Activated naive CD4-positive, alpha-beta T cell treated with anti-CD3 and anti-CD28 coated beads, Interleukin-2, amount 10 ng/mL, durations not matched to agents 7 days and 5 days (primary cell): ENCODE measurements at regions not wholly inside any gene's neighbourhood (a gene's known extent, or its start where the extent isn't known, plus 50 kb on each side); places are given as distances from the start of the nearest gene placed in this dataset.
"Not testable (repeated sequence)": the region's sequence is repeated elsewhere in the genome, so short reads cannot be mapped to it uniquely, and the experiment has no call there.

ENCODE experiments used
- CTCF ChIA-PET: fragments of 350-600 bp; sonication (Branson Sonifier 250); formaldehyde crosslinking; loops from one replicate; lab custom pipeline; 2021; ENCODE audit warnings: antibody characterized with exemption; lab: Charles Lee
- DNase-seq: peaks from one replicate; pipeline ENCODE4 v3.0.0-alpha.2; 2020
- H3K27ac Mint-ChIP-seq: one replicate; pipeline ENCODE4 v1.8.0; 2021; ENCODE audit warnings: mild to moderate bottlenecking, moderate library complexity, mixed read lengths
- H3K27me3 Mint-ChIP-seq: one replicate; pipeline ENCODE4 v1.8.0; 2021; ENCODE audit warnings: mild to moderate bottlenecking, mixed read lengths
- H3K36me3 Mint-ChIP-seq: one replicate; pipeline ENCODE4 v1.8.0; 2021; ENCODE audit warnings: mixed read lengths
- H3K4me1 Mint-ChIP-seq: one replicate; pipeline ENCODE4 v1.8.0; 2021; ENCODE audit warnings: mixed read lengths
- H3K4me3 Mint-ChIP-seq: one replicate; pipeline ENCODE4 v1.8.0; 2021; ENCODE audit warnings: mild to moderate bottlenecking, moderate library complexity, mixed read lengths
- H3K9me3 Mint-ChIP-seq: one replicate; pipeline ENCODE4 v1.8.0; 2021; ENCODE audit warnings: mixed read lengths

GRCh38 chr4:111274060-111274459, 651.2 kb upstream of the PITX2 start:
- CTCF ChIA-PET = no interaction called here
- no peak overlapping the region for H3K27ac Mint-ChIP-seq
- H3K9me3 Mint-ChIP-seq = no peaks in the 10 kb centered on the region
- DNase-seq = no peak
- no peaks in the 10 kb centered on the region for H3K27me3 Mint-ChIP-seq
- H3K4me3 Mint-ChIP-seq = no peak overlapping the region
- no peaks in the 10 kb centered on the region for H3K36me3 Mint-ChIP-seq
- no peaks in the 10 kb centered on the region for H3K4me1 Mint-ChIP-seq

- no peaks in the 10 kb centered on the region for H3K36me3 Mint-ChIP-seq
- CTCF ChIA-PET = no interaction called here
- H3K9me3 Mint-ChIP-seq = no peaks in the 10 kb centered on the region
- no peaks in the 10 kb centered on the region for H3K4me1 Mint-ChIP-seq
- no peaks in the 10 kb centered on the region for H3K27me3 Mint-ChIP-seq
- no peak overlapping the region for H3K4me3 Mint-ChIP-seq
- H3K27ac Mint-ChIP-seq = no peak overlapping the region
- DNase-seq = no peak
These were observed 651.6 kb upstream of the PITX2 start for GRCh38 chr4:111274486-111274885.

DNA sequence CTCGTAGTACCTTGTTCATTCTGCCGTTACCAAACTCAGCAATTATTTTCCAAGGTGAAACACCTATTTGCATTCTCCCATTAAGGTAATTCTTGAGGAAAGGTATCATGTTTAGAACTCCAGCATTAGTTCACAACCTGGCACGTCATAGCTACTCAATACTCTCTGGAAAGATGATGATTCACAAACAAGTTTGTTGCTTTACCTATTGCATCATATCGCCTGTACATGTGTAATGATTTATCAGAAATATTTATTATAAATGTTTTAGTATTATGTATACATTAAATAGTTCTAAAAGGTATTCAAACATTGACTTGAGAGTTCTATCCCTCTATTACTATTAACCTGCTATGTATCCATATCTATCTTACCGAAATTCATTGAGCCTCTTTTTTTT, 658.3 kb upstream of the PITX2 start:
- Mint-ChIP-seq H3K27me3 (no peaks in the 10 kb centered on the region), H3K4me3 (no peak overlapping the region), H3K27ac (no peak overlapping the region), H3K9me3 (no peaks in the 10 kb centered on the region), H3K36me3 (no peaks in the 10 kb centered on the region), H3K4me1 (no peaks in the 10 kb centered on the region)
- no peak for DNase-seq
- CTCF ChIA-PET = no interaction called here

DNA sequence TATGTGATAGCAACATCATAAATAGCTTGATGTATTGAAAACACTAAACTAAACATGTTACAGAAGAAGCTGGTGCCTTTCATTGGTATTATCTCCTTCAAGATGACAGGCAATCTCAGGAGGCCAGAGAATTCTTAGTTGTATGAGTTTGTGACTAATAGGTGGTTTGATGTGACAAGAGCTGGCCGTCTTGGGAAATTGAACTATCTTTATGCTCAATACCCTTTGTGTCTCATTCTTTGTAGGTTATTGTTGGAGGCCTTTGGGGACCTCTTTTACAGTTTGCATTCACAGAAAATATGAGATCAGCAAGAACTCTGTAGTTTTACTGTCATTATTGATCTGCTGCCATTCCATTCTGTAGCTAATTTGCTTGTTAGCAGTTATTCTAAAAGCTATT, 659.2 kb upstream of the PITX2 start:
- Mint-ChIP-seq H3K4me3 (no peak overlapping the region), H3K4me1 (no peaks in the 10 kb centered on the region), H3K36me3 (no peaks in the 10 kb centered on the region), H3K9me3 (peaks cover 1% of the 10 kb centered on the region), H3K27me3 (no peaks in the 10 kb centered on the region), H3K27ac (no peak overlapping the region)
- CTCF ChIA-PET = no interaction called here
- no peak for DNase-seq

GRCh38 chr4:111283066-111283677, 660.3 kb upstream of the PITX2 start:
- DNase-seq = peak; percentile 61
- CTCF ChIA-PET = interaction anchor here (0.7 to 0.9 kb wide), 4 partner anchors 12 to 1285 kb away, joined by 3 to 5 read pairs (median 3); no protein-coding TSS in a partner anchor
- Mint-ChIP-seq H3K27ac (no peak overlapping the region), H3K36me3 (no peaks in the 10 kb centered on the region), H3K9me3 (peaks cover 1% of the 10 kb centered on the region), H3K4me1 (no peaks in the 10 kb centered on the region), H3K27me3 (no peaks in the 10 kb centered on the region), H3K4me3 (no peak overlapping the region)

- no peak for DNase-seq
- CTCF ChIA-PET = no interaction called here
- Mint-ChIP-seq H3K27me3 (no peaks in the 10 kb centered on the region), H3K4me1 (no peaks in the 10 kb centered on the region), H3K9me3 (peaks cover 2% of the 10 kb centered on the region), H3K4me3 (no peak overlapping the region), H3K27ac (no peak overlapping the region), H3K36me3 (no peaks in the 10 kb centered on the region)
These were observed 673.6 kb upstream of the PITX2 start for GRCh38 chr4:111296466-111296865.

DNA sequence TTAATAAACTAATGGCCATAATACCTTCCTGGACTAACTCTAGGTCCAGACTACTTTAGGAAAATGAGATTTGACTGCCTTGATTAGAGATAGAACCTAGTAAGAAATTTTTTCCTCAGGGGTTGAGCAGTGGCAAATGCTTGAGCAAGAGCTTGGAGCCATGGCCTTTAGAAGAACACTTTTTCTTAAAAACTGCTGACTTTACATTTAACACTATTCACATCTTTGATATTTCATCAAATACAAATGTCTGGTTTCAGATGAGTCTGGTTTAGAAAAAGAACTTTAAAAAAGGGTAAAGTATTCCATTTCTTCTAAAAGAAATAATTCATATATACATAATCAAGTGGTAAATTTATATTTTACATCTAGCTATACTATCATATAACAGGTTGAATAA, 680.9 kb upstream of the PITX2 start:
- no peaks in the 10 kb centered on the region for H3K4me1 Mint-ChIP-seq
- no peak overlapping the region for H3K27ac Mint-ChIP-seq
- CTCF ChIA-PET = no interaction called here
- no peak for DNase-seq
- no peaks in the 10 kb centered on the region for H3K36me3 Mint-ChIP-seq
- H3K9me3 Mint-ChIP-seq = peaks cover 5% of the 10 kb centered on the region
- no peaks in the 10 kb centered on the region for H3K27me3 Mint-ChIP-seq
- no peak overlapping the region for H3K4me3 Mint-ChIP-seq

DNA sequence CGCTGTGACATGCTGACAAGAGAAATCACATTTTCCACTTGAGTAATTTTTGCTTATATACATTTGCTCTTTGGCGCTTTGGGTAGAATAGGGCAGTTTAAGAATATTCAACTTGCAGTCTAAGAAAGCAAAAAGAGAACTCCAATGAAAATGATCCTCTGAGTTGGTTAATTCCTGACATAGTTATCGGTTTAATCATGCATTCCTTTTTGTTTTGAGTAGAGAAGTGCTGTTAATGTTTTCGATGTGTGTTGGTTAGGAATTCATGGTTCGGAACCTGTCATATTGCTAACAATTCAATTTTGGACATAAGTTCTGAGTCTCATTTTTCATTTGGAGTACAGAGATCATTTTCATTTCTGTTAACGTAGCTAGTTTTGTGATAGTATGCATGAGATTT, 700.6 kb upstream of the PITX2 start:
- H3K27ac Mint-ChIP-seq = no peak overlapping the region
- H3K9me3 Mint-ChIP-seq = no peaks in the 10 kb centered on the region
- H3K36me3 Mint-ChIP-seq = no peaks in the 10 kb centered on the region
- H3K4me1 Mint-ChIP-seq = no peaks in the 10 kb centered on the region
- no peak overlapping the region for H3K4me3 Mint-ChIP-seq
- CTCF ChIA-PET = no interaction called here
- H3K27me3 Mint-ChIP-seq = no peaks in the 10 kb centered on the region
- no peak for DNase-seq

DNA sequence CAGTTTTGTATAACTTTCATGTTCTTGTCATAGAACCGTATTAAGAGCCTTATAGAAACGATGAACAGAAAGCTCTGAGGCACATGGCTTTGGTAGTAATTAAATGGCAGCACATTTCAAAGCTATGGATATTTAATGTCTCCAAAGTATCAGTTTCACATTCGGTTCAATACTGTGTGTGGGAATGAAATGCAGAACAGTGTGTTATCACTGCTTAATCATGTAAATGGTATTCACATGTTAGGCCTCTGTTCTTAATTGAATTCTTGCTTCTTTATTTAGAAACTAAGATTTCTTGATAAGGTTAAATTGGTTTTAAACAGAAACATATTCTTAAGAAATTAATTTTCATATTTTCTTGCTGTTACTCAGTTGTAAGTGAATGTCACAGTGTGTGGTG, 701.0 kb upstream of the PITX2 start:
- no peak for DNase-seq
- H3K4me1 Mint-ChIP-seq = no peaks in the 10 kb centered on the region
- H3K36me3 Mint-ChIP-seq = no peaks in the 10 kb centered on the region
- no peaks in the 10 kb centered on the region for H3K9me3 Mint-ChIP-seq
- no peak overlapping the region for H3K4me3 Mint-ChIP-seq
- H3K27ac Mint-ChIP-seq = no peak overlapping the region
- no peaks in the 10 kb centered on the region for H3K27me3 Mint-ChIP-seq
- CTCF ChIA-PET = no interaction called here

- Mint-ChIP-seq H3K36me3 (no peaks in the 10 kb centered on the region), H3K9me3 (no peaks in the 10 kb centered on the region), H3K4me1 (no peaks in the 10 kb centered on the region), H3K27ac (no peak overlapping the region), H3K27me3 (no peaks in the 10 kb centered on the region), H3K4me3 (no peak overlapping the region)
- DNase-seq = no peak
- CTCF ChIA-PET = no interaction called here
These were observed 703.6 kb upstream of the PITX2 start for GRCh38 chr4:111326450-111326849.

DNA sequence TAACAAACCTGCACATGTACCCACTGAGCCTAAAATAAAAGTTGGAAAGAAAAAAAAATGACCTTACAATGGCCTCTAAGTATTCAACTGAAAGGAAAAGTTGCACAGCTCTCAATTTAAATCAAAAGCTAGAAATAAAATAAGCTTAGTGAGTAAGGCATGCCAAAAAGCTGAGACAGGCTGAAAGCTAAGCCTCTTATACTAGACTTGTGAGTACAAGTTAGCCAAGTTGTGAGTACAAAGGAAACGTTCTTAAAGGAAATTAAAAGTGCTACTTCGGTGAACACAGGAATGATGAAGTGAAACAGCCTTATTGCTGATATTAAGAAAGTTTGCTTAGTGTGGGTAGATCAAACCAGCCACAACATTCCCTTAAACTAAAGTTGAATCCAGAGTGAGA, 707.9 kb upstream of the PITX2 start:
- CTCF ChIA-PET = no interaction called here
- Mint-ChIP-seq H3K9me3 (no peaks in the 10 kb centered on the region), H3K36me3 (no peaks in the 10 kb centered on the region), H3K4me3 (no peak overlapping the region), H3K4me1 (no peaks in the 10 kb centered on the region), H3K27ac (no peak overlapping the region), H3K27me3 (no peaks in the 10 kb centered on the region)
- DNase-seq = no peak

- no peaks in the 10 kb centered on the region for H3K4me1 Mint-ChIP-seq
- H3K9me3 Mint-ChIP-seq = peaks cover 2% of the 10 kb centered on the region
- no peaks in the 10 kb centered on the region for H3K36me3 Mint-ChIP-seq
- no peaks in the 10 kb centered on the region for H3K27me3 Mint-ChIP-seq
- CTCF ChIA-PET = no interaction called here
- H3K27ac Mint-ChIP-seq = no peak overlapping the region
- no peak for DNase-seq
- no peak overlapping the region for H3K4me3 Mint-ChIP-seq
These were observed 711.5 kb upstream of the PITX2 start for GRCh38 chr4:111334361-111334760.

DNA sequence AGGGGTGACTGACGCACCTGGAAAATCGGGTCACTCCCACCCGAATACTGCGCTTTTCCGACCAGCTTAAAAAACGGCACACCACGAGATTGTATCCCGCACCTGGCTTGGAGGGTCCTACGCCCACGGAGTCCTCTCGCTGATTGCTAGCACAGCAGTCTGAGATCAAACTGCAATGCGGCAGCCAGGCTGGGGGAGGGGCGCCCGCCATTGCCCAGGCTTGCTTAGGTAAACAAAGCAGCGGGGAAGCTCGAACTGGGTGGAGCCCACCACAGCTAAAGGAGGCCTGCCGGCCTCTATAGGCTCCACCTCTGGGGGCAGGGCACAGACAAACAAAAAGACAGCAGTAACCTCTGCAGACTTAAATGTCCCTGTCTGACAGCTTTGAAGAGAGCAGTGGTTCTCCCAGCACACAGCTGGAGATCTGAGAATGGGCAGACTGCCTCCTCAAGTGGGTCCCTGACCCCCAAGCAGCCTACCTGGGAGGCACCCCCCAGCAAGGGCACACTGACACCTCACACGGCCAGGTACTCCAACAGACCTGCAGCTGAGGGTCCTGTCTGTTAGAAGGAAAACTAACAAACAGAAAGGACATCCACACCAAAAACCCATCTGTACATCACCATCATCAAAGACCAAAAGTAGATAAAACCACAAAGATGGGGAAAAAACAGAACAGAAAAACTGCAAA, 714.5 kb upstream of the PITX2 start:
- H3K9me3 Mint-ChIP-seq, H3K4me1 Mint-ChIP-seq, H3K36me3 Mint-ChIP-seq, H3K27me3 Mint-ChIP-seq, DNase-seq, H3K4me3 Mint-ChIP-seq, CTCF ChIA-PET, H3K27ac Mint-ChIP-seq: not testable (repeated sequence)

DNA sequence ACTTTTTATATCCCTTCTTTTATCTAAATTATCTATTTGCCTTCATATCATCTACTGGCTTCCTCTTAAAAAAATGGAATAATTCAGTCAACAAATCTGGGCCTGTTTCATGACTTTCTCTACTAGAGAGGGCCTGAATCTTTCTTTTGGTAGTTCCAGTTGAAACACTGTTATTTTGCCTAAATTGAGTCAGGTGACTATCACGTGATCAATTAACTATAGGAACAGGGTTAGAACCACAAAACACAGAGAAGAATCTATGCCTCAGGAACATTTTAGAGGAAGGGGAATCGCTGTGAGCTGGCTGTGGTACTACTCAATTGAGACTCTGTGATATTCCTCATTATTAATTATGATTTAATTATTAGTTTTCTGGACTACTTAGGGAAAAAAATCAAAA, 736.7 kb upstream of the PITX2 start:
- no peak overlapping the region for H3K27ac Mint-ChIP-seq
- H3K9me3 Mint-ChIP-seq = peaks cover 8% of the 10 kb centered on the region
- no peaks in the 10 kb centered on the region for H3K36me3 Mint-ChIP-seq
- no peak overlapping the region for H3K4me3 Mint-ChIP-seq
- H3K27me3 Mint-ChIP-seq = no peaks in the 10 kb centered on the region
- no peaks in the 10 kb centered on the region for H3K4me1 Mint-ChIP-seq
- CTCF ChIA-PET = no interaction called here
- no peak for DNase-seq

DNA sequence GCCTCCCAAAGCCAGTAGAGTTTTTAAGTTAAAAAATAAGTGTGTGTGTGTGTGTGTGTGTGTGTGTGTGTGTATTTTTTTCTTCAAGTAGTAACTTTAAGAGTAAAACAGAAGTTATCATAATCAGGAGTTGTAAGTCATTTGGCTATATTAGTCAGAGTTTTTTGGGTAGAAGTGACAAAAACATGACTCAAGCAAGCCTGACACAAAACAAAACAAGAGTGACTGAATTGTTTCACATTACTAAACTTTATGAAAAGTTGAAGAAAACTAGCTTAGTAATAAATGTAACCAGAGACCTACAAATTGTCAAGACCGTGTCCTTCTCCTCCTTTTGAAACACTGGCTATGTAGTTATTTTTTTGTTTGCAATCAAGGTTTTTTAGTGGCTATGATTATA, 738.0 kb upstream of the PITX2 start:
- no peak overlapping the region for H3K4me3 Mint-ChIP-seq
- H3K36me3 Mint-ChIP-seq = no peaks in the 10 kb centered on the region
- H3K27ac Mint-ChIP-seq = no peak overlapping the region
- no peaks in the 10 kb centered on the region for H3K27me3 Mint-ChIP-seq
- no peak for DNase-seq
- CTCF ChIA-PET = no interaction called here
- peaks cover 8% of the 10 kb centered on the region for H3K9me3 Mint-ChIP-seq
- no peaks in the 10 kb centered on the region for H3K4me1 Mint-ChIP-seq
